Kidney (tissue), 13 donors: ENCODE measurements at regions not wholly inside any gene's neighbourhood (a gene's known extent, or its start where the extent isn't known, plus 50 kb on each side); places are given as distances from the start of the nearest gene placed in this dataset.

Experiments
- DNase-seq, 5 donors: peaks; one replicate each; pipeline ENCODE4 v3.0.0-alpha.2; 2013 to 2020
- FAIRE-seq: peaks from 2 replicates; lab custom pipeline; 2012; peaks lifted over from hg19 to GRCh38; lab: Jason Lieb, UNC
- H3K27ac ChIP-seq, 2 donors: one replicate each; pipeline ENCODE4 v1.7.0; 2013; ENCODE audit warnings: low read depth in 2 of 2, low read length in 2 of 2, inconsistent platforms in 1 of 2
- H3K27me3 ChIP-seq: one replicate; pipeline ENCODE4 v1.7.1; 2013; ENCODE audit warnings: low read length, inconsistent platforms; ENCODE audit not compliant: control insufficient read depth, insufficient read depth
- H3K36me3 ChIP-seq, 3 donors: one replicate each; pipeline versions ENCODE4 v1.7.0 to v1.7.1; 2013; ENCODE audit warnings: low read length in 3 of 3, control low read depth in 1 of 3, inconsistent platforms in 1 of 3; ENCODE audit not compliant: insufficient read depth in 3 of 3, control insufficient read depth in 2 of 3
- H3K4me1 ChIP-seq, 3 donors: one replicate each; pipeline versions ENCODE4 v1.7.0 to v1.7.1; 2013; ENCODE audit warnings: low read length in 3 of 3, inconsistent platforms in 1 of 3, low read depth in 1 of 3; ENCODE audit not compliant: control insufficient read depth in 2 of 3, insufficient read depth in 2 of 3
- H3K4me3 ChIP-seq, 3 donors: one replicate each; pipeline versions ENCODE4 v1.7.0 to v1.8.1; 2013; ENCODE audit warnings: low read length in 3 of 3, control low read depth in 1 of 3, inconsistent platforms in 1 of 3
- H3K9ac ChIP-seq, 3 donors: one replicate each; pipeline versions ENCODE4 v1.7.0 to v1.7.1; 2013; ENCODE audit warnings: low read length in 3 of 3, control low read depth in 1 of 3, inconsistent platforms in 1 of 3
- H3K9me3 ChIP-seq, 3 donors: one replicate each; pipeline versions ENCODE4 v1.7.0 to v1.7.1; 2013; ENCODE audit warnings: low read length in 3 of 3, control low read depth in 1 of 3, inconsistent platforms in 1 of 3; ENCODE audit not compliant: control insufficient read depth in 2 of 3, insufficient read depth in 1 of 3
- CTCF ChIP-seq: IDR thresholded peaks from 3 replicates; pipeline ENCODE4 v1.5.1; 2012; ENCODE audit warnings: mild to moderate bottlenecking, moderate library complexity, borderline replicate concordance; ENCODE audit not compliant: insufficient read depth; ENCODE audit errors: extremely low read depth
- intact Hi-C: fragments of 100-400 bp; cut with DNase I; formaldehyde crosslinking; loops from one replicate; pipeline ENCODE4 v1.11.1; 2022
- donor health status: control.
- donor health status: control.
- donor health status: control.
- donor health status: control.
- donor health status: control.
- donor health status: DM: yes; HTN: yes; CAD: no.
- donor health status: Normal renal cell carcinoma (clear cell type).

GRCh38 chr11:71147331-71147730, 105.0 kb downstream of the SHANK2 start:
- peaks cover 0 to 17% (median 4%) of the 10 kb centered on the region in 3 donors for H3K4me1 ChIP-seq
- H3K4me3 ChIP-seq = no peak overlapping the region
- intact Hi-C loops = no loop called here
- H3K9ac ChIP-seq = no peak overlapping the region
- DNase-seq (peak in 1 of 5 donors; percentile 52), FAIRE-seq (no peak)
- H3K27ac ChIP-seq = no peak overlapping the region
- H3K27me3 ChIP-seq = no peaks in the 10 kb centered on the region
- no peaks in the 10 kb centered on the region for H3K9me3 ChIP-seq
- no peaks in the 10 kb centered on the region for H3K36me3 ChIP-seq
- TF ChIP-seq CTCF = no peak

GRCh38 chr11:71146846-71147245, 105.5 kb downstream of the SHANK2 start:
- DNase-seq = peak in 1 of 5 donors; percentile 66
- no peak overlapping the region for H3K27ac ChIP-seq
- intact Hi-C loops = no loop called here
- H3K4me3 ChIP-seq = no peak overlapping the region
- H3K9me3 ChIP-seq = no peaks in the 10 kb centered on the region
- FAIRE-seq = no peak
- peaks cover 0 to 17% (median 4%) of the 10 kb centered on the region in 3 donors for H3K4me1 ChIP-seq
- no peak overlapping the region for H3K9ac ChIP-seq
- TF ChIP-seq CTCF = no peak
- H3K27me3 ChIP-seq = no peaks in the 10 kb centered on the region
- H3K36me3 ChIP-seq = no peaks in the 10 kb centered on the region

- H3K27me3 ChIP-seq = no peaks in the 10 kb centered on the region
- H3K27ac ChIP-seq = no peak overlapping the region
- H3K9me3 ChIP-seq = no peaks in the 10 kb centered on the region
- DNase-seq = peak in 1 of 5 donors; percentile 61
- no peak overlapping the region for H3K9ac ChIP-seq
- intact Hi-C loops = no loop called here
- FAIRE-seq = no peak
- H3K4me1 ChIP-seq = peaks cover 0 to 14% (median 4%) of the 10 kb centered on the region in 3 donors
- no peaks in the 10 kb centered on the region for H3K36me3 ChIP-seq
- no peak overlapping the region for H3K4me3 ChIP-seq
- no peak for TF ChIP-seq CTCF
Observed at GRCh38 chr11:71145988-71146824, 106.2 kb downstream of the SHANK2 start.
